Keratinocyte (primary cell): ENCODE measurements at regions not wholly inside any gene's neighbourhood (a gene's known extent, or its start where the extent isn't known, plus 50 kb on each side); places are given as distances from the start of the nearest gene placed in this dataset.

ENCODE experiments used
- CTCF ChIP-seq, 3 experiments: IDR thresholded peaks in 1 of 3; conservative IDR thresholded peaks in 1 of 3; optimal IDR thresholded peaks in 1 of 3; 2 replicates in 2 of 3; 3 replicates in 1 of 3; pipeline versions ENCODE3 to v1.5.1; 2011; ENCODE audit warnings: low read length in 3 of 3, mild to moderate bottlenecking in 3 of 3, moderate library complexity in 2 of 3, control low read depth in 1 of 3, inconsistent platforms in 1 of 3; ENCODE audit not compliant: insufficient read depth in 2 of 3; ENCODE audit errors: extremely low read depth in 1 of 3
- EZH2 ChIP-seq: IDR thresholded peaks from one replicate; pipeline ENCODE4 v1.6.1; 2012; ENCODE audit warnings: inconsistent platforms, mild to moderate bottlenecking, low read length, moderate library complexity

- no peak for TF ChIP-seq CTCF (optimal IDR thresholded peaks at IDR 0.05 in 1 of 3, IDR thresholded peaks at IDR 0.05 in 1 of 3, conservative IDR thresholded peaks at IDR 0.05 in 1 of 3; ENCODE audit: extremely low read depth in 1 of 3, insufficient read depth in 2 of 3, low read length in 3 of 3)
- TF ChIP-seq EZH2 = no peak
Measured at GRCh38 chr20:60527656-60528055, 569.4 kb downstream of the CDH26 start.
